ENCODE measurements at regions not wholly inside any gene's neighbourhood (a gene's known extent, or its start where the extent isn't known, plus 50 kb on each side); places are given as distances from the start of the nearest gene placed in this dataset.

- Histone ChIP-seq H3K9me3 (ENCODE audit: low read length) (no peaks in the 10 kb centered on the region), H3K9ac (ENCODE audit: low read length) (no peak overlapping the region), H3K9me2 (ENCODE audit: low read depth, low read length) (no peaks in the 10 kb centered on the region), H3K4me3 (ENCODE audit: low read depth, low read length, poor library complexity, severe bottlenecking) (no peak overlapping the region), H3K27ac (ENCODE audit: low read depth, low read length, poor library complexity, severe bottlenecking) (no peak overlapping the region), H3K79me2 (ENCODE audit: insufficient read depth, low read length) (no peaks in the 10 kb centered on the region), H3K36me3 (ENCODE audit: insufficient read depth, low read length) (no peaks in the 10 kb centered on the region), H4K20me1 (ENCODE audit: insufficient read depth, low read length) (no peaks in the 10 kb centered on the region), H3K4me2 (ENCODE audit: low read length) (no peak overlapping the region), H3K27me3 (ENCODE audit: insufficient read depth, low read length) (peaks cover 4% of the 10 kb centered on the region; the same call in 1 of the 2 replicates), H2AFZ (ENCODE audit: low read length) (no peak overlapping the region), H3K4me1 (ENCODE audit: insufficient read depth, low read length, severe bottlenecking) (no peaks in the 10 kb centered on the region), H3F3A (ENCODE audit: insufficient read depth, low read length) (no peaks in the 10 kb centered on the region)
- no peak for TF ChIP-seq EZH2 (IDR thresholded peaks at IDR 0.05; ENCODE audit: borderline replicate concordance, low read length)
- no peak for TF ChIP-seq CTCF (IDR thresholded peaks at IDR 0.05; ENCODE audit: low read length)
Observed at GRCh38 chr6:149150801-149151398, 166.6 kb upstream of the TAB2 start.

- Histone ChIP-seq H3K36me3 (ENCODE audit: insufficient read depth, low read length) (no peaks in the 10 kb centered on the region), H2AFZ (ENCODE audit: low read length) (no peak overlapping the region), H3K27ac (ENCODE audit: low read depth, low read length, poor library complexity, severe bottlenecking) (no peak overlapping the region), H3F3A (ENCODE audit: insufficient read depth, low read length) (no peaks in the 10 kb centered on the region), H3K9ac (ENCODE audit: low read length) (no peak overlapping the region), H3K9me3 (ENCODE audit: low read length) (no peaks in the 10 kb centered on the region), H3K9me2 (ENCODE audit: low read depth, low read length) (no peaks in the 10 kb centered on the region), H3K4me2 (ENCODE audit: low read length) (no peak overlapping the region), H4K20me1 (ENCODE audit: insufficient read depth, low read length) (no peaks in the 10 kb centered on the region), H3K4me3 (ENCODE audit: low read depth, low read length, poor library complexity, severe bottlenecking) (no peak overlapping the region), H3K27me3 (ENCODE audit: insufficient read depth, low read length) (peaks cover 4% of the 10 kb centered on the region; the same call in 1 of the 2 replicates), H3K79me2 (ENCODE audit: insufficient read depth, low read length) (no peaks in the 10 kb centered on the region), H3K4me1 (ENCODE audit: insufficient read depth, low read length, severe bottlenecking) (no peaks in the 10 kb centered on the region)
- no peak for TF ChIP-seq EZH2 (IDR thresholded peaks at IDR 0.05; ENCODE audit: borderline replicate concordance, low read length)
- no peak for TF ChIP-seq CTCF (IDR thresholded peaks at IDR 0.05; ENCODE audit: low read length)
Observed at GRCh38 chr6:149152521-149152920, 165.0 kb upstream of the TAB2 start.

GRCh38 chr6:149153100-149153499 lies 164.4 kb upstream of the TAB2 start:
- no peaks in the 10 kb centered on the region for H3K4me1 ChIP-seq (ENCODE audit: insufficient read depth, low read length, severe bottlenecking)
- H3F3A ChIP-seq (ENCODE audit: insufficient read depth, low read length), result no peaks in the 10 kb centered on the region
- H4K20me1 ChIP-seq (ENCODE audit: insufficient read depth, low read length), result no peaks in the 10 kb centered on the region
- no peaks in the 10 kb centered on the region for H3K36me3 ChIP-seq (ENCODE audit: insufficient read depth, low read length)
- no peaks in the 10 kb centered on the region for H3K9me2 ChIP-seq (ENCODE audit: low read depth, low read length)
- no peak overlapping the region for H3K4me2 ChIP-seq (ENCODE audit: low read length)
- H3K9me3 ChIP-seq (ENCODE audit: low read length), result no peaks in the 10 kb centered on the region
- TF ChIP-seq CTCF (IDR thresholded peaks at IDR 0.05; ENCODE audit: low read length) (no peak), EZH2 (IDR thresholded peaks at IDR 0.05; ENCODE audit: borderline replicate concordance, low read length) (no peak)
- peaks cover 2% of the 10 kb centered on the region; the same call in 1 of the 2 replicates for H3K27me3 ChIP-seq (ENCODE audit: insufficient read depth, low read length)
- H3K4me3 ChIP-seq (ENCODE audit: low read depth, low read length, poor library complexity, severe bottlenecking), result no peak overlapping the region
- no peaks in the 10 kb centered on the region for H3K79me2 ChIP-seq (ENCODE audit: insufficient read depth, low read length)
- H3K9ac ChIP-seq (ENCODE audit: low read length), result no peak overlapping the region
- H3K27ac ChIP-seq (ENCODE audit: low read depth, low read length, poor library complexity, severe bottlenecking), result no peak overlapping the region
- H2AFZ ChIP-seq (ENCODE audit: low read length), result no peak overlapping the region
